ENCODE measurements at regions not wholly inside any gene's neighbourhood (a gene's known extent, or its start where the extent isn't known, plus 50 kb on each side); places are given as distances from the start of the nearest gene placed in this dataset.

DNA sequence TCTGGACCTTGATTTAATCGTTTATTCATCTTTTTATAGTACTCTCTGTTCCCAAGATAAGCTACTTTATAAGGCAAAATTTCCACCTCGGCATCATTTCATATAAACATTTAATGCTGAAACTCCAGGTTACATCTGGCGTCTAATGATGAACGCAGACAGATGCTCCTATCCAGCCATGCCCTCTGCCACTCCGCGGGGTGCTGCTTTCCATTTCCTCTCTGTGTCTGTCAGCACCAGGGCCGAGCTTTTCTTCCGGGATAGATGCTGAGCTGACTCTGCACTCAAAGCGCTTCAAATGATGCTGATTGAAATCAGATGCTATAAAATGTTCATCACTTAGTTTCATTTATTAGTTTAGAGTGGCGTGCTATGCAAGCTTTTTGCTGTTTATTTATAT is 80.5 kb upstream of the HELT start:
- ATAC-seq = peak; percentile 57; the same call in 1 of the 3 replicates

DNA sequence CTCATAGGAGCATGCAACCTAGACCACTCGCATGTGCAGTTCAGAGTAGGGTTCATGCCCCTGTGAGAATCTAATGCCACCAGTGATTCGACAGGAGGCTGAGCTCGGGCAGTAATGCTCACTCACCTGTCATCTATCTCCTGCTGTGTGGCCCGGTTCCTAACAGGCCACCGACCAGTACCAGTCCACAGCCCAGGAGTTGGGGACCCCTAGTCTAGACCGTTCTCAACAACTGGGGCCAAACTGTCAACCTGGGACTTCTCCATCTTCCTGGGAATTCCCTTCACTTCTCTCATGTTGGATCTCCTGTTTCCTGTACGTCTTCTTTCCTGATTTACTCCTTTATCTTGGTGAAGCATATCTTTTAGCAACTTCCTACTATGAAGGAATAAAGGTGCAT is 79.4 kb upstream of the HELT start:
- TF ChIP-seq, protein P1, sequence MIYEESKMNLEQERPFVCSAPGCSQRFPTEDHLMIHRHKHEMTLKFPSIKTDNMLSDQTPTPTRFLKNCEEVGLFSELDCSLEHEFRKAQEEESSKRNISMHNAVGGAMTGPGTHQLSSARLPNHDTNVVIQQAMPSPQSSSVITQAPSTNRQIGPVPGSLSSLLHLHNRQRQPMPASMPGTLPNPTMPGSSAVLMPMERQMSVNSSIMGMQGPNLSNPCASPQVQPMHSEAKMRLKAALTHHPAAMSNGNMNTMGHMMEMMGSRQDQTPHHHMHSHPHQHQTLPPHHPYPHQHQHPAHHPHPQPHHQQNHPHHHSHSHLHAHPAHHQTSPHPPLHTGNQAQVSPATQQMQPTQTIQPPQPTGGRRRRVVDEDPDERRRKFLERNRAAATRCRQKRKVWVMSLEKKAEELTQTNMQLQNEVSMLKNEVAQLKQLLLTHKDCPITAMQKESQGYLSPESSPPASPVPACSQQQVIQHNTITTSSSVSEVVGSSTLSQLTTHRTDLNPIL (CRISPR knock-in tag; IDR thresholded peaks at IDR 0.05; ENCODE audit: low read depth) = no peak
- TF ChIP-seq GLIS3 (CRISPR knock-in tag; IDR thresholded peaks at IDR 0.05) (no peak), ZFP3 (CRISPR knock-in tag; IDR thresholded peaks at IDR 0.05) (no peak), OSR1 (CRISPR knock-in tag; IDR thresholded peaks at IDR 0.05) (no peak), ZNF8 (CRISPR knock-in tag; IDR thresholded peaks at IDR 0.05) (no peak), ARNTL (CRISPR knock-in tag; IDR thresholded peaks at IDR 0.05; ENCODE audit: borderline replicate concordance, low read depth) (no peak), RARB (CRISPR knock-in tag; IDR thresholded peaks at IDR 0.05) (no peak), ESRRG (CRISPR knock-in tag; IDR thresholded peaks at IDR 0.05) (no peak), SNAI2 (CRISPR knock-in tag; IDR thresholded peaks at IDR 0.05) (no peak), ZNF70 (CRISPR knock-in tag; IDR thresholded peaks at IDR 0.05) (no peak), CSDC2 (CRISPR knock-in tag; IDR thresholded peaks at IDR 0.05) (no peak), ISL1 (CRISPR knock-in tag; IDR thresholded peaks at IDR 0.05) (no peak), BACH2 (CRISPR knock-in tag; IDR thresholded peaks at IDR 0.05; ENCODE audit: borderline replicate concordance) (no peak)
- TF ChIP-seq, protein P2, sequence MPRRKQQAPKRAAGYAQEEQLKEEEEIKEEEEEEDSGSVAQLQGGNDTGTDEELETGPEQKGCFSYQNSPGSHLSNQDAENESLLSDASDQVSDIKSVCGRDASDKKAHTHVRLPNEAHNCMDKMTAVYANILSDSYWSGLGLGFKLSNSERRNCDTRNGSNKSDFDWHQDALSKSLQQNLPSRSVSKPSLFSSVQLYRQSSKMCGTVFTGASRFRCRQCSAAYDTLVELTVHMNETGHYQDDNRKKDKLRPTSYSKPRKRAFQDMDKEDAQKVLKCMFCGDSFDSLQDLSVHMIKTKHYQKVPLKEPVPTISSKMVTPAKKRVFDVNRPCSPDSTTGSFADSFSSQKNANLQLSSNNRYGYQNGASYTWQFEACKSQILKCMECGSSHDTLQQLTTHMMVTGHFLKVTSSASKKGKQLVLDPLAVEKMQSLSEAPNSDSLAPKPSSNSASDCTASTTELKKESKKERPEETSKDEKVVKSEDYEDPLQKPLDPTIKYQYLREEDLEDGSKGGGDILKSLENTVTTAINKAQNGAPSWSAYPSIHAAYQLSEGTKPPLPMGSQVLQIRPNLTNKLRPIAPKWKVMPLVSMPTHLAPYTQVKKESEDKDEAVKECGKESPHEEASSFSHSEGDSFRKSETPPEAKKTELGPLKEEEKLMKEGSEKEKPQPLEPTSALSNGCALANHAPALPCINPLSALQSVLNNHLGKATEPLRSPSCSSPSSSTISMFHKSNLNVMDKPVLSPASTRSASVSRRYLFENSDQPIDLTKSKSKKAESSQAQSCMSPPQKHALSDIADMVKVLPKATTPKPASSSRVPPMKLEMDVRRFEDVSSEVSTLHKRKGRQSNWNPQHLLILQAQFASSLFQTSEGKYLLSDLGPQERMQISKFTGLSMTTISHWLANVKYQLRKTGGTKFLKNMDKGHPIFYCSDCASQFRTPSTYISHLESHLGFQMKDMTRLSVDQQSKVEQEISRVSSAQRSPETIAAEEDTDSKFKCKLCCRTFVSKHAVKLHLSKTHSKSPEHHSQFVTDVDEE (CRISPR knock-in tag; IDR thresholded peaks at IDR 0.05) = no peak
- TF ChIP-seq, protein P3, sequence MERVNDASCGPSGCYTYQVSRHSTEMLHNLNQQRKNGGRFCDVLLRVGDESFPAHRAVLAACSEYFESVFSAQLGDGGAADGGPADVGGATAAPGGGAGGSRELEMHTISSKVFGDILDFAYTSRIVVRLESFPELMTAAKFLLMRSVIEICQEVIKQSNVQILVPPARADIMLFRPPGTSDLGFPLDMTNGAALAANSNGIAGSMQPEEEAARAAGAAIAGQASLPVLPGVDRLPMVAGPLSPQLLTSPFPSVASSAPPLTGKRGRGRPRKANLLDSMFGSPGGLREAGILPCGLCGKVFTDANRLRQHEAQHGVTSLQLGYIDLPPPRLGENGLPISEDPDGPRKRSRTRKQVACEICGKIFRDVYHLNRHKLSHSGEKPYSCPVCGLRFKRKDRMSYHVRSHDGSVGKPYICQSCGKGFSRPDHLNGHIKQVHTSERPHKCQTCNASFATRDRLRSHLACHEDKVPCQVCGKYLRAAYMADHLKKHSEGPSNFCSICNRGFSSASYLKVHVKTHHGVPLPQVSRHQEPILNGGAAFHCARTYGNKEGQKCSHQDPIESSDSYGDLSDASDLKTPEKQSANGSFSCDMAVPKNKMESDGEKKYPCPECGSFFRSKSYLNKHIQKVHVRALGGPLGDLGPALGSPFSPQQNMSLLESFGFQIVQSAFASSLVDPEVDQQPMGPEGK (CRISPR knock-in tag; IDR thresholded peaks at IDR 0.05; ENCODE audit: borderline replicate concordance) = no peak
- TF ChIP-seq, protein P4, sequence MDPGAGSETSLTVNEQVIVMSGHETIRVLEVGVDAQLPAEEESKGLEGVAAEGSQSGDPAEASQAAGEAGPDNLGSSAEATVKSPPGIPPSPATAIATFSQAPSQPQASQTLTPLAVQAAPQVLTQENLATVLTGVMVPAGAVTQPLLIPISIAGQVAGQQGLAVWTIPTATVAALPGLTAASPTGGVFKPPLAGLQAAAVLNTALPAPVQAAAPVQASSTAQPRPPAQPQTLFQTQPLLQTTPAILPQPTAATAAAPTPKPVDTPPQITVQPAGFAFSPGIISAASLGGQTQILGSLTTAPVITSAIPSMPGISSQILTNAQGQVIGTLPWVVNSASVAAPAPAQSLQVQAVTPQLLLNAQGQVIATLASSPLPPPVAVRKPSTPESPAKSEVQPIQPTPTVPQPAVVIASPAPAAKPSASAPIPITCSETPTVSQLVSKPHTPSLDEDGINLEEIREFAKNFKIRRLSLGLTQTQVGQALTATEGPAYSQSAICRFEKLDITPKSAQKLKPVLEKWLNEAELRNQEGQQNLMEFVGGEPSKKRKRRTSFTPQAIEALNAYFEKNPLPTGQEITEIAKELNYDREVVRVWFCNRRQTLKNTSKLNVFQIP (CRISPR knock-in tag; IDR thresholded peaks at IDR 0.05; ENCODE audit: borderline replicate concordance, low read depth) = no peak
- TF ChIP-seq, protein P5, sequence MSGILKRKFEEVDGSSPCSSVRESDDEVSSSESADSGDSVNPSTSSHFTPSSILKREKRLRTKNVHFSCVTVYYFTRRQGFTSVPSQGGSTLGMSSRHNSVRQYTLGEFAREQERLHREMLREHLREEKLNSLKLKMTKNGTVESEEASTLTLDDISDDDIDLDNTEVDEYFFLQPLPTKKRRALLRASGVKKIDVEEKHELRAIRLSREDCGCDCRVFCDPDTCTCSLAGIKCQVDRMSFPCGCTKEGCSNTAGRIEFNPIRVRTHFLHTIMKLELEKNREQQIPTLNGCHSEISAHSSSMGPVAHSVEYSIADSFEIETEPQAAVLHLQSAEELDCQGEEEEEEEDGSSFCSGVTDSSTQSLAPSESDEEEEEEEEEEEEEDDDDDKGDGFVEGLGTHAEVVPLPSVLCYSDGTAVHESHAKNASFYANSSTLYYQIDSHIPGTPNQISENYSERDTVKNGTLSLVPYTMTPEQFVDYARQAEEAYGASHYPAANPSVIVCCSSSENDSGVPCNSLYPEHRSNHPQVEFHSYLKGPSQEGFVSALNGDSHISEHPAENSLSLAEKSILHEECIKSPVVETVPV (CRISPR knock-in tag; IDR thresholded peaks at IDR 0.05) = no peak
- ATAC-seq = no peak

More for the DNA sequence above, 80.5 kb upstream of the HELT start:
- peak; percentile 66; the same call in 1 of the 2 replicates for TF ChIP-seq TCF4 (CRISPR knock-in tag; IDR thresholded peaks at IDR 0.05; ENCODE audit: borderline replicate concordance)
- TF ChIP-seq, protein P3 (CRISPR knock-in tag; IDR thresholded peaks at IDR 0.05; ENCODE audit: borderline replicate concordance) = no peak

DNA sequence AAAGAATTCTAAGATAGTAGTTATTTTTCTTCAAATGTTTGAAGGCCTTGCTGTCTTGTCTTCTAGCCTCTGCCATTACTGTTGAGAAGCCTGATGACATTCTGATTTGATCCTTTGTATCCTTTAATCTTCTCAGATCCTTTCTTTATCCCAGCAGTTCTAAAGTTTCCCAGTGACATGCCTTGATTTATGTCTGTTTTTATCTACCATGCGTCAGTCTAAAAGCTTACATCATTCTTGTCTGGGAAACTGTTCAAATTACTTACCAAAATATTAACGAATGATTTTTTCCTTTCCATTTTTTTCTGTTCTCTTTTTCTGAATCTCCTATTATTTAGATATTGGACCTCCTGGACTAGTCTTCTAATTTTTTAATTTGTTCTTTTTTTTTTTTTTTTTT is 78.3 kb upstream of the HELT start:
- no peak for TF ChIP-seq ESRRG (CRISPR knock-in tag; IDR thresholded peaks at IDR 0.05)
- TF ChIP-seq ZNF8 (CRISPR knock-in tag; IDR thresholded peaks at IDR 0.05) = no peak
- TF ChIP-seq ZC3H10 (CRISPR knock-in tag; IDR thresholded peaks at IDR 0.05) = no peak
- no peak for TF ChIP-seq BACH2 (CRISPR knock-in tag; IDR thresholded peaks at IDR 0.05; ENCODE audit: borderline replicate concordance)
- TF ChIP-seq, protein P2 (CRISPR knock-in tag; IDR thresholded peaks at IDR 0.05) = no peak
- TF ChIP-seq ARNTL (CRISPR knock-in tag; IDR thresholded peaks at IDR 0.05; ENCODE audit: borderline replicate concordance, low read depth) = no peak
- no peak for TF ChIP-seq CSDC2 (CRISPR knock-in tag; IDR thresholded peaks at IDR 0.05)
- ATAC-seq = no peak

Data from SK-N-SH treated with all-trans-retinoic acid at 6 μM for 48 hours (cell line).